Lower lobe of right lung (tissue), 2 donors: ENCODE measurements at regions not wholly inside any gene's neighbourhood (a gene's known extent, or its start where the extent isn't known, plus 50 kb on each side); places are given as distances from the start of the nearest gene placed in this dataset.

Experiments used
- ATAC-seq, 2 donors: fragments of 200-7000 bp; cut with Tn5 transposase; one replicate each; pipeline ENCODE4 v1.9.1; 2020 to 2022; ENCODE audit warnings: mild to moderate bottlenecking in 2 of 2, moderate library complexity in 2 of 2
- DNase-seq: peaks from one replicate; pipeline ENCODE4 v3.0.0-alpha.2; 2020
- H3K27ac ChIP-seq: fragments of 200-600 bp; one replicate; pipeline ENCODE4 v1.8.0; 2022
- H3K27me3 ChIP-seq: fragments of 200-600 bp; one replicate; pipeline ENCODE4 v1.8.0; 2022; ENCODE audit warnings: low read depth
- H3K36me3 ChIP-seq: fragments of 200-600 bp; one replicate; pipeline ENCODE4 v1.8.0; 2022; ENCODE audit warnings: mild to moderate bottlenecking
- H3K4me1 ChIP-seq: fragments of 200-600 bp; one replicate; pipeline ENCODE4 v1.8.0; 2022
- H3K4me3 ChIP-seq: fragments of 200-600 bp; one replicate; pipeline ENCODE4 v1.8.0; 2022; ENCODE audit warnings: mild to moderate bottlenecking
- H3K9me3 ChIP-seq: fragments of 200-600 bp; one replicate; pipeline ENCODE4 v1.8.0; 2022
- CTCF ChIP-seq: fragments of 200-600 bp; IDR thresholded peaks from one replicate; pipeline ENCODE4 v1.8.0; 2022; ENCODE audit warnings: antibody characterized with exemption, mild to moderate bottlenecking
- intact Hi-C: fragments of 100-400 bp; cut with DNase I; formaldehyde crosslinking; loops from one replicate; pipeline ENCODE4 v1.11.0; 2022
- donor health status: DM: no; HTN: yes; CAD: no; lungs with severe emphysema.

DNA sequence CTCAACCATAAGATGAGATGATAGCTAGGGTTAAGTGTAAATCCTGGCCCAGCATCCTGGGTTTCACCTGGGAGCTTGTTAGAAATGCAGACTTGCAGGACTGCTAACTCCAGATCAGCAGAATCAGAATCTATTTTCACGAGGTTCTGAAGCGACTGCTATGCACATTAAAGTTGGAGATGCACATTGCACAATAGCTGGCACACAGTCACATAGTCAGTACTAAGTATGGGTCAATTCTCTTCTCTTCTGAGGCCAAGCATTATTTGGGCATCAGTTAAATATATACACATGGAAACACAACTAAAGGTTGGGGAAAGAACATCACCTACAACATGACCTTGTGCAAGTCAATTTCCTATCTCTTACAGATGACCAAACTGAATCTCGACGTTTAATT, 155.1 kb upstream of the FGF13 start:
- Histone ChIP-seq H3K9me3 (no peaks in the 10 kb centered on the region), H3K4me3 (no peak overlapping the region), H3K36me3 (no peaks in the 10 kb centered on the region), H3K27ac (no peak overlapping the region), H3K4me1 (no peaks in the 10 kb centered on the region), H3K27me3 (no peaks in the 10 kb centered on the region)
- intact Hi-C loops, result no loop called here
- TF ChIP-seq CTCF, result no peak
- DNase-seq, result no peak
- no peak for ATAC-seq

DNA sequence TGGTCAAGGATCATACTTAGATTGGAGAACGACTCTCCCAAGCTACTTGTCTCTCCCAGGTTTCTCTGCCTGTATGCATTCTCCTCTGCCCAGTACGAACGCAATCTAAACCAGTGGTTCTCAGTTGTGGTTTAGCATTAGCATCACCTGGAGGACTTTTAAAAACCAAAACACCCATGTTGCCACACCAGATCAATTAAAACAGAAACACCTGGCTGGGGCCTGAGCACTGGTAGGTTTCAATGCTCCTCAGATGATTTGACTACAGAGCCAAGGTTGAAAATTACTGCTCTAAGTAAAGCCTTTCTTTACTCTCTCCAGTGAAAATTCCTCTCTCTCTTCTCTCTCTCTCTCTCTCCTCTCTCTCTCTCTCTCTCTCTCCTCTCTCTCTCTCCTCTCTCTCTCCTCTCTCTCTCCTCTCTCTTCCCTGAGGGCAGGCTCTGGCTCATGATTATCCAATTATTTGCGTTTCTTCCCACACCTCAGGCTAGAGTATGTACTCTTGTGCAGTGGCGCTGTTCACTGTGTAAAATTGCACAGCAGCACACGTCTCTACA, 153.7 kb upstream of the FGF13 start:
- H3K4me1 ChIP-seq, result no peaks in the 10 kb centered on the region
- DNase-seq, result no peak
- H3K4me3 ChIP-seq, result no peak overlapping the region
- TF ChIP-seq CTCF, result no peak
- ATAC-seq, result no peak
- H3K27ac ChIP-seq, result no peak overlapping the region
- no peaks in the 10 kb centered on the region for H3K36me3 ChIP-seq
- no peaks in the 10 kb centered on the region for H3K27me3 ChIP-seq
- intact Hi-C loops, result no loop called here
- no peaks in the 10 kb centered on the region for H3K9me3 ChIP-seq

DNA sequence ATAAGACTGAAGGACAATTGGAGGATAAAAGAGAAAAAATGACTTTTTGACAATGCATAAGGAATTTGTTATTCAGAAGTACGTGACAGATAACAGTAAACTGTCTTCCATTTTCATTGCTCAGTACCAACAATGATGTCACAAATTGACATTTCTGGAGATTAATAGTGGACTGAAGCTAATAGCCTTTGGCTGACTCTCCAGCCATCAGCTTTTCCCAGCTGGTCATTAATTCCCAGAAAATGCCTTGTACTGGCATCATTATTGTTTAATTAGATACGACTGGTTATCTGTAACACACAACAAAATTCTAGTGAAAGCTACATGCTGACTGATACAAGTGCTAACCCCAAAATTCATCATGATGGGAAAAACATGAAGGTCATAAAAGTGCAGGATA, 147.9 kb upstream of the FGF13 start:
- ATAC-seq, result no peak
- Histone ChIP-seq H3K27ac (no peak overlapping the region), H3K4me3 (no peak overlapping the region), H3K4me1 (no peaks in the 10 kb centered on the region), H3K36me3 (no peaks in the 10 kb centered on the region), H3K27me3 (no peaks in the 10 kb centered on the region), H3K9me3 (no peaks in the 10 kb centered on the region)
- no peak for TF ChIP-seq CTCF
- intact Hi-C loops, result no loop called here
- no peak for DNase-seq

DNA sequence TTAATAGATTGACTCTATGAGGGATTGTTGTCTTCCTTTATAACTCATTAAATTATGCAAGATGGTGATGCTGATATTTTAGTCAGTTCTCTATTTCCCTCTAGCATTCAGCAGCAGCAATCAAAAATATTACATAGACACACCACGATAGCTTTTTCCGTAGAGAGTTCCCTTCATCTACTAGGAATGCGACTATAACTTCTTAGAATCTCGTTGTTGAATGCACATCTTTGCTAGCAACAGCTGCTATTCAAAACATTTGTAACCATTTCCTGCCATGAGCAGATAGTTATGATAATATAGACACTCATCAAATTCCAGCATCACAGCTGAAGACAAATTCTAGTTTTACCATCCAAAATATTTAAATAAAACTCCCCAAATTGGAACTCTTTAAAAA, 147.4 kb upstream of the FGF13 start:
- H3K27me3 ChIP-seq, result no peaks in the 10 kb centered on the region
- ATAC-seq, result no peak
- intact Hi-C loops, result no loop called here
- H3K27ac ChIP-seq, result no peak overlapping the region
- TF ChIP-seq CTCF, result no peak
- H3K4me3 ChIP-seq, result no peak overlapping the region
- H3K36me3 ChIP-seq, result no peaks in the 10 kb centered on the region
- no peaks in the 10 kb centered on the region for H3K4me1 ChIP-seq
- H3K9me3 ChIP-seq, result no peaks in the 10 kb centered on the region
- DNase-seq, result no peak

- TF ChIP-seq CTCF, result no peak
- DNase-seq, result no peak
- Histone ChIP-seq H3K4me3 (no peak overlapping the region), H3K4me1 (no peaks in the 10 kb centered on the region), H3K27me3 (no peaks in the 10 kb centered on the region), H3K27ac (no peak overlapping the region), H3K36me3 (no peaks in the 10 kb centered on the region), H3K9me3 (no peaks in the 10 kb centered on the region)
- intact Hi-C loops, result no loop called here
- ATAC-seq, result no peak
Observed at GRCh38 chrX:138858438-138858837, 146.9 kb upstream of the FGF13 start.
